SK-N-MC (cell line): ENCODE measurements at regions not wholly inside any gene's neighbourhood (a gene's known extent, or its start where the extent isn't known, plus 50 kb on each side); places are given as distances from the start of the nearest gene placed in this dataset.

Source experiments
- DNase-seq: peaks from one replicate; pipeline ENCODE4 v3.0.0-alpha.2; 2011; ENCODE audit warnings: low read depth, low spot score
- H3K27ac ChIP-seq: fragments of 200-600 bp; sonication (generic); 2 replicates; pipeline ENCODE4 v1.5.1; 2016; ENCODE audit warnings: mixed run types
- H3K36me3 ChIP-seq: fragments of 200-600 bp; sonication (generic); 2 replicates; pipeline ENCODE4 v1.6.1; 2017; ENCODE audit warnings: antibody characterized with exemption, low read length, mixed read lengths; ENCODE audit not compliant: insufficient read depth
- H3K4me3 ChIP-seq: fragments of 200-600 bp; sonication (generic); 2 replicates; pipeline ENCODE4 v1.5.1; 2016
- H3K9ac ChIP-seq: fragments of 200-600 bp; sonication (generic); 2 replicates; pipeline ENCODE4 v1.8.0; 2017; ENCODE audit warnings: mixed run types, mixed read lengths; ENCODE audit not compliant: insufficient read length
- H3K9me3 ChIP-seq: fragments of 200-600 bp; sonication (generic); 2 replicates; pipeline ENCODE4 v1.6.1; 2017; ENCODE audit warnings: low read depth, mild to moderate bottlenecking, antibody characterized with exemption, low read length, moderate library complexity, mixed read lengths
- EZH2 ChIP-seq: fragments of 200-600 bp; sonication (generic); IDR thresholded peaks from one replicate; pipeline ENCODE4 v1.6.1; 2017; ENCODE audit warnings: antibody characterized with exemption
- FOXP2 ChIP-seq: optimal IDR thresholded peaks from 2 replicates; pipeline ENCODE3; 2011; ENCODE audit warnings: mild to moderate bottlenecking, moderate library complexity; ENCODE audit not compliant: insufficient read depth; ENCODE audit errors: extremely low read length, control extremely low read depth
- POLR2AphosphoS5 ChIP-seq: IDR thresholded peaks from 2 replicates; pipeline ENCODE4 v1.6.1; 2012; ENCODE audit warnings: mild to moderate bottlenecking, low read depth, low read length, borderline replicate concordance

- TF ChIP-seq FOXP2 = no peak
- no peak for TF ChIP-seq EZH2
- TF ChIP-seq POLR2AphosphoS5 = no peak
- no peak for DNase-seq
Measured at GRCh38 chr16:73882033-73882432, 414.6 kb upstream of the PSMD7 start.

GRCh38 chr16:73879621-73880020 lies 417.0 kb upstream of the PSMD7 start:
- Histone ChIP-seq H3K9me3 (no peaks in the 10 kb centered on the region), H3K36me3 (no peaks in the 10 kb centered on the region), H3K4me3 (no peak overlapping the region), H3K9ac (no peak overlapping the region), H3K27ac (no peak overlapping the region)
- DNase-seq = no peak
- TF ChIP-seq EZH2 (no peak), FOXP2 (no peak), POLR2AphosphoS5 (no peak)

More at GRCh38 chr16:73882033-73882432, 414.6 kb upstream of the PSMD7 start:
- Histone ChIP-seq H3K9me3 (no peaks in the 10 kb centered on the region), H3K4me3 (no peak overlapping the region), H3K9ac (no peak overlapping the region), H3K27ac (no peak overlapping the region), H3K36me3 (no peaks in the 10 kb centered on the region)

GRCh38 chr16:73878611-73879010 lies 418.0 kb upstream of the PSMD7 start:
- Histone ChIP-seq H3K4me3 (no peak overlapping the region), H3K9me3 (no peaks in the 10 kb centered on the region), H3K36me3 (no peaks in the 10 kb centered on the region), H3K27ac (no peak overlapping the region), H3K9ac (no peak overlapping the region)
- no peak for DNase-seq
- TF ChIP-seq FOXP2 (no peak), EZH2 (no peak), POLR2AphosphoS5 (no peak)

- no peak overlapping the region for H3K4me3 ChIP-seq
- H3K36me3 ChIP-seq = no peaks in the 10 kb centered on the region
- no peak for TF ChIP-seq FOXP2
- no peak for TF ChIP-seq EZH2
- TF ChIP-seq POLR2AphosphoS5 = no peak
- no peaks in the 10 kb centered on the region for H3K9me3 ChIP-seq
- DNase-seq = no peak
- no peak overlapping the region for H3K9ac ChIP-seq
- H3K27ac ChIP-seq = no peak overlapping the region
Measured at GRCh38 chr16:73877150-73877549, 419.5 kb upstream of the PSMD7 start.

- no peak overlapping the region for H3K4me3 ChIP-seq
- no peaks in the 10 kb centered on the region for H3K36me3 ChIP-seq
- H3K27ac ChIP-seq = no peak overlapping the region
- H3K9ac ChIP-seq = no peak overlapping the region
- no peaks in the 10 kb centered on the region for H3K9me3 ChIP-seq
- TF ChIP-seq POLR2AphosphoS5 (no peak), EZH2 (no peak), FOXP2 (no peak)
- DNase-seq = no peak
Measured at GRCh38 chr16:73875996-73876690, 420.5 kb upstream of the PSMD7 start.

- Histone ChIP-seq H3K4me3 (no peak overlapping the region), H3K9ac (no peak overlapping the region), H3K27ac (no peak overlapping the region), H3K9me3 (no peaks in the 10 kb centered on the region), H3K36me3 (no peaks in the 10 kb centered on the region)
- no peak for TF ChIP-seq EZH2
- no peak for TF ChIP-seq FOXP2
- TF ChIP-seq POLR2AphosphoS5 = no peak
- no peak for DNase-seq
Measured at GRCh38 chr16:73874324-73874723, 422.3 kb upstream of the PSMD7 start.

GRCh38 chr16:73873643-73874042 lies 423.0 kb upstream of the PSMD7 start:
- no peak overlapping the region for H3K4me3 ChIP-seq
- H3K9ac ChIP-seq = no peak overlapping the region
- TF ChIP-seq EZH2 = no peak
- no peak for TF ChIP-seq FOXP2
- no peak for TF ChIP-seq POLR2AphosphoS5
- no peaks in the 10 kb centered on the region for H3K36me3 ChIP-seq
- H3K27ac ChIP-seq = no peak overlapping the region
- no peaks in the 10 kb centered on the region for H3K9me3 ChIP-seq
- no peak for DNase-seq

- no peak overlapping the region for H3K27ac ChIP-seq
- no peak for DNase-seq
- TF ChIP-seq FOXP2 = no peak
- no peak for TF ChIP-seq EZH2
- TF ChIP-seq POLR2AphosphoS5 = no peak
Measured at GRCh38 chr16:73872856-73873255, 423.8 kb upstream of the PSMD7 start.

GRCh38 chr16:73871088-73871733 lies 425.4 kb upstream of the PSMD7 start:
- TF ChIP-seq EZH2 (no peak), FOXP2 (no peak), POLR2AphosphoS5 (no peak)
- no peaks in the 10 kb centered on the region for H3K36me3 ChIP-seq
- no peak overlapping the region for H3K4me3 ChIP-seq
- no peak overlapping the region for H3K9ac ChIP-seq
- H3K27ac ChIP-seq = no peak overlapping the region
- no peak for DNase-seq
- H3K9me3 ChIP-seq = no peaks in the 10 kb centered on the region

More at GRCh38 chr16:73872856-73873255, 423.8 kb upstream of the PSMD7 start:
- no peaks in the 10 kb centered on the region for H3K9me3 ChIP-seq
- H3K9ac ChIP-seq = no peak overlapping the region
- no peak overlapping the region for H3K4me3 ChIP-seq
- H3K36me3 ChIP-seq = no peaks in the 10 kb centered on the region
